NCI-H2107 treated with DMSO at 0.1 percent for 48 hours (cell line): ENCODE measurements at regions not wholly inside any gene's neighbourhood (a gene's known extent, or its start where the extent isn't known, plus 50 kb on each side); places are given as distances from the start of the nearest gene placed in this dataset.
"Not testable (repeated sequence)": the region's sequence is repeated elsewhere in the genome, so short reads cannot be mapped to it uniquely, and the experiment has no call there.

Experiments used
- DNase-seq: peaks from one replicate; lab custom pipeline; 2025; ENCODE audit not compliant: unreplicated experiment; lab: John Stamatoyannopoulos, UW

GRCh38 chr4:138860357-138860756, 155.2 kb upstream of the NOCT start:
- DNase-seq = not testable (repeated sequence)

DNA sequence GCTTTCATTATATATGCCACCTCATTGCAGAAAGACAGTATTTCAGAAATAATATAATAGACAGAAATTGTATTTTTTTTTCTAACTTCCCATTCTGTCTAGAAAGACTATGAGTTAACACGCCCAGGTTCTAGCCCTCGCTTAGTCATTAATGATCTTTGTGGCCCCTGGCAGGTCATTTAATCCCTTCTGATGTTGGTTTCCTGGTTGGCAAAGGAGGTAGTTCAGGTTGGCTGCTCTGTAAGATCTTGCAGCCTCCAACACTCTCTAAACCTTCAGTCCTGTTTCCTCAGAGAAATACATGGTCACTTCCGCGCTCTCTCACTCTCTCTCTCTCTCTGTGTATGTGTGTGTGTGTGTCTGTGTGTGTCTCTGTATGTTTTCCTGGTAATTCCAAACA, 156.3 kb upstream of the NOCT start:
- DNase-seq = no peak

- no peak for DNase-seq
These were observed 157.2 kb upstream of the NOCT start for GRCh38 chr4:138858419-138858818.

DNA sequence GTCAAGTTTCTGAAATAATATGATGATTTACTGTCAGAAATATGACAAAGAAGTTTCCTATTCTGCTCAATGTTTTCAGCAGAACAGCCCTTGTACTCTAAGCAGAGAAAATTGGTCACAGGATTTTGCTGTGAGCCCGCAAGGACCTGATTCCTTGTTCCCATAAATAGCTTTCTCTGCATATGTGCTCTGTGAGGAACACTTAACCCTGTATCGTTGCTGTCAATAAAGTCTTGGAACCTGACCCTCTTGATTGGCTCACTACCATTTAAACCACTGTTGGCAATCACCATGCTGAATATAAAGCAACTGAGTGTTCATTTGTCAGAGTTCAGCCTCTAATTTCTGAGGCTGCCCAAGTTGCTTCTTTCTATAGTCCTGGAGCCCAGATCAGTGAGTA, 158.2 kb upstream of the NOCT start:
- DNase-seq = no peak

DNA sequence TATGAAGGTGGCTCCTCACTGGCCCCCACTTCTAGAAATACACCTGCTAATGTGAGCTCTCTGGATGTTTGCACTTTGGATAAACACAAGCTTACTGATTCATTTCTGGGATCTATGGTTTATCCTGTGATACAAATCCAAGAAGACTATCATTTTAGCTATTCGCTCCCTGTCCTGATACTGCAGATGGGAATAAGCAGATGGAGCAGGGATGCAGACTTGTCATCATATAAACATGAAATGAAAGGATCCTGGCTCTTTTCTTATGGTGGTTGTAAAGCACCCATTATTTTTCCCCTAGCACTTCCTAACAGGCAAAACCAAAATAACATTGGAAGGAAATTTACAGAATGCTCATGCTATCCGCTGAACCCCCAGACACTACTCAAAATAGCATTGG, 162.9 kb upstream of the NOCT start:
- no peak for DNase-seq

DNA sequence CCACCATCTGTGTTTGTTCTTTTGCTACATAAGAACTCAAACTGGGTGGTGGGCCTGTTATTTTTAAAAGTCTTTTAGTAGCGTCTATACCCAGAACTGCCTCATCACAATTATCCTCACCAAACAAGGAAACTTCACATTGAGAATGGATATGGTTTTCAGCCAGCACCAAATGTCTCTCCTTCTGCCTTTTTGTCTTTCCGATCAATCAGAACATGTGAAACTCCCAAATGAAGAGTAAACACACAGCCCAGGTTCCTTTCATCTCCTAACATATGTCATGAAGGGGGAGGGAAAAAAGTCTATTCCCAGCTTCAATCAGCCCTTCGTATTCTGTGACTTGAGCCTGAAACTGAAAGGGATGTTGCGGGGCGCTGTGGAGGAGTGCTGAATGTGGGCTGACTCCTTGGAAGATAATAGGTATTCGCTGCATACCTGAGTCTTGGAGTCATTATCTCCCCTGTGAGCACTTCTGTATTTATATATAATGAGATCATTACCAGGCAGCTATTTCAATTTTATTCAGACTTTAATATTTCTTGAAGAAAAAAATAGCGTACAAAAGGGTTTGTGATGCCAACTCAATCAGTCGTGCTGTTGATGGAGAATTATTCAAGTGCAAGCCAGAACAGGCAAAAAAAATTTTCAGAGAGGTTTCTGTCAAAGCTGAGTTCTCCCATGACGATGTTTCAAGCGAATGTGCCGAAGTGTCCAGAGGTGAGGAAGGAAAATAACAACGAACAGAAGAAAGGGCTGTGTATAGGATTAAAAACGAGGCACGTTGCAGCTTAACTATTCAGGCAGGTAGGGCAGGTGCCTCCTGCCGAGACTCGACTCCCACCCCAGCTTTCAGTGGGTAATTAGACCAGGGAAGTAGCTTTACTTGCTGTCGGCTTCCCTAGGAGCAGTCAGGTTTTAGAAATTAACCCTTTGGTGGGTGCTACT, 163.9 kb upstream of the NOCT start:
- DNase-seq = no peak

GRCh38 chr4:138845664-138846063, 169.9 kb upstream of the NOCT start:
- no peak for DNase-seq

GRCh38 chr4:138845054-138845453, 170.5 kb upstream of the NOCT start:
- DNase-seq = no peak

GRCh38 chr4:138843616-138844015, 172.0 kb upstream of the NOCT start:
- no peak for DNase-seq

DNA sequence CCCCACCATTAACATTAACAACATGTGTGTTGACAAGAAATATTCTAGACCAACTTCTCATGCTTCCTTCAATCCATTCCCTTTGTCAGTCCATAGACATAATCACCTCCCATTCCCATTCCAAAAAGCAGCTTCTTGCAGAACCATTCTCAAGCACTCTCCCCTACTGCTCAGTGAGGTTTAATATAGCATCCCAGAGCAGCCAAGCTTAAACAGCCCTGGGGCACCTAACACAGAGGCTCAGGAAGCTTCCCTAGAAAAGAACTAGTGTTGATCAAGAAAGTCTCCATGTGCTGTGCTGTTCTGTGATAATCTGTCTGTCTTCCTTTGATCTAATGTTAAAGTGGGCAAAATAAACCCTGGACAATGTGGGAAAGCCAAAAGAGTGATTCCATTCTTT, 174.2 kb upstream of the NOCT start:
- no peak for DNase-seq

DNA sequence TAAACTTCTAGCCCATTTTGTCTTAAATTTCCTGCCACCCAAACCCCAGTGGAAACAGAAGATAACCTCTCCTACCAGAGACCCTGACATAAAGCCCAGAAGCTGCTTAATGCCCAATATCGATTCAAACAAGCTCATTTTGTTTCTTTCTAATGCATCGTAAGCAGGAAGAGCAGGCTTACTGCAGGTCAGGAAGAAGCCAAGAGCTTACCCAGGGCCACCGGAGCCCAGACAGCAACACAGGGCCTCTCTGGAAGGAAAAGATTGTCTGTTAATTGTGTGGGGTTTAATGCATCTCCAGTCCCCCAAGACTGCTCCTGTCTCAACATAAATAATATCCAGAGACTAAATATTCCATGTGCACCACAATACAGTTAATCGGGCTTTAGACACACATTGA, 177.3 kb upstream of the NOCT start:
- no peak for DNase-seq

- DNase-seq = no peak
These were observed 179.6 kb upstream of the NOCT start for GRCh38 chr4:138835832-138836533.

- DNase-seq = no peak
These were observed 181.6 kb upstream of the NOCT start for GRCh38 chr4:138833974-138834373.

GRCh38 chr4:138832563-138832962, 183.0 kb upstream of the NOCT start:
- no peak for DNase-seq

DNA sequence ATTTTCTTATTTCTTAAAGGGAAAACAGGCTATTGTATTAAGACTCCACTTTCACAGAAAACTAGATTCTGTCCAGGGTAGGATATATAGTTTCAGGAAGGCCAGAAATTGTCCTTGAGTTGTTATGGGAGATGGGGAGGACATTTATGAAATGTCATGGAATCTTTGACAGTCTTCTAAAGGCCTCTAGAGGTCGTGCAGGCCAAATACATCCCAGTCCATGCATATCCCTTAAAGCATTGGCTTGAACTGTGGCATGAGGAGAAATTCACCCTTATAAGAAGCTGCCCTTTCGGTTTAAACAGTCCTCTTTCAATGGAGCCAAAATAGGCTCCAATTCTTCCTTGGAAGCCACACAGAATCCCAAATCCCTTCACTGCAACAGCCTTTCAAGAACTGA, 183.6 kb upstream of the NOCT start:
- DNase-seq = no peak

GRCh38 chr4:138828926-138829325, 186.7 kb upstream of the NOCT start:
- no peak for DNase-seq

DNA sequence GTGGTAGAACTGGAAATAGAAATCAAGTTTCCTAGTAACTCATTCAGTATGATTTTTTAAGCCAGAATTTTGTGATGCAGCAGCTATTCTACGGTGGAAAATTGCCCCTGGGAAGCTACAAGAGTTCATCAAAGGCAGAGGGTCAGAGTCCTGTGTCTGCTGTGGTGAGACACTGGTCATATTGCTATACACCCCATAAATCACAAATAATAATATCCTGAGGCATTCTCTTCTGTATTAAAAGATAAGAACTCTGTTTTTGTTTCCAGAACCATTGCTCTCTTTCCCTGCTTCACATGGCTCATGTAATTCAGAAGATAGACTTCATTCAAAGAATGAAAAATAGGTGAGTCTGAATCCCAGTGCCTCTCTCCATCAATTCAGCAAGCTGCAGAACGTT, 188.8 kb upstream of the NOCT start:
- no peak for DNase-seq

GRCh38 chr4:138826322-138826721, 189.3 kb upstream of the NOCT start:
- no peak for DNase-seq

DNA sequence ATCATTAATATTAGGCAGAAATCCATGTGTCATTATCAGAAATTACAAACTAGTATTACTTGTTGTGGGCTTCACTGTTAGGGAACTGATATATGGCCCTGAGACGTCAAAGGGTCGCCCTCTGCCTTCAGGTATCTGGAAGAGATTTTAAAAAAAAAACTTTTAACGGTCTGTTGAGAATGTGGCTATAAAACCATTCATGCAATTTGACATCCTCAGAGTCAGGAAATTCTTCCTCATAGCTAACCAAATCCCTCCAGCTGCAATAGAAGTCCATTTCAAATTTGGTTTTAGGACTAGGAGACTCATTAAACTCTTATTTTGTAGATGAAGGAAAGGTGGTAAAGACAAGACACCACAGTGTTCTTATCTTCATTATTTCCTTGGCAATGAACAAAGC, 194.2 kb upstream of the NOCT start:
- DNase-seq = no peak

DNA sequence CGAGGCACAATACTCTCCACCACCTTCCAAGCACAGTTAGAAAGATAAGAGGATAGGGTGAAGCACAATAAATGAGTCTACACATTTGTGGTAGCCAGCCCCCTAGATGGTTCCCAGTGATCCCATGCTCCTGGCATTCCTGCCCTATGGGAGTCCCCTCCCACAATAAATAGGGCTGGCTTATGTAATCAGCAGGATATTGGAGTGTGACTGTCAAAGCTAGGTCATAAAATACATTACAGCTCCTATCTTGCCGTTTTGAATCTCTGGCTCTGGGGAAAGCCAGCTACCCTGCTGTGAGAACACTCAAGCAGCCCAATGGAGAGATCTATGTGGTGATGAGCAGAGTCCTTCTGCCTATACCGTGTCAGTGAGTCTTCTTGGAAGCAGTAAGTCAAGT, 198.7 kb upstream of the NOCT start:
- no peak for DNase-seq

- DNase-seq = no peak
These were observed 199.8 kb upstream of the NOCT start for GRCh38 chr4:138815811-138816210.

GRCh38 chr4:138805736-138806135, 209.8 kb upstream of the NOCT start:
- no peak for DNase-seq
